H9 (cell line): ENCODE measurements at regions not wholly inside any gene's neighbourhood (a gene's known extent, or its start where the extent isn't known, plus 50 kb on each side); places are given as distances from the start of the nearest gene placed in this dataset.

ENCODE experiments used
- DNase-seq: peaks from one replicate; pipeline ENCODE4 v3.0.0-alpha.2; 2017
- H2AFZ ChIP-seq: one replicate; pipeline ENCODE4 v1.6.1; 2013; ENCODE audit warnings: mild to moderate bottlenecking, low read length, control low read depth, moderate library complexity
- H2AK5ac ChIP-seq: 2 replicates; pipeline ENCODE4 v1.6.1; 2013; ENCODE audit warnings: low read length, control low read depth, mixed read lengths; ENCODE audit not compliant: insufficient read length
- H2BK120ac ChIP-seq: one replicate; pipeline ENCODE4 v1.6.1; 2013; ENCODE audit warnings: low read depth, mild to moderate bottlenecking, low read length, control low read depth, inconsistent platforms; ENCODE audit not compliant: poor library complexity, severe bottlenecking
- H2BK12ac ChIP-seq: 2 replicates; pipeline ENCODE4 v1.6.1; 2013; ENCODE audit warnings: low read length, control low read depth, mixed read lengths, low read depth; ENCODE audit not compliant: insufficient read length
- H2BK15ac ChIP-seq: 2 replicates; pipeline ENCODE4 v1.6.1; 2013; ENCODE audit warnings: low read depth, low read length, control low read depth
- H2BK20ac ChIP-seq: one replicate; pipeline ENCODE4 v1.6.1; 2013; ENCODE audit warnings: low read depth, mild to moderate bottlenecking, low read length, control low read depth, inconsistent platforms; ENCODE audit not compliant: poor library complexity, severe bottlenecking
- H2BK5ac ChIP-seq: 2 replicates; pipeline ENCODE4 v1.6.1; 2013; ENCODE audit warnings: low read length, control low read depth, mixed read lengths; ENCODE audit not compliant: insufficient read length
- H3K14ac ChIP-seq: 2 replicates; pipeline ENCODE4 v1.6.1; 2013; ENCODE audit warnings: low read length, control low read depth; ENCODE audit not compliant: insufficient read depth
- H3K18ac ChIP-seq: 2 replicates; pipeline ENCODE4 v1.6.1; 2013; ENCODE audit warnings: low read depth, mild to moderate bottlenecking, mixed read lengths, low read length, control low read depth; ENCODE audit not compliant: insufficient read length
- H3K23ac ChIP-seq: 2 replicates; pipeline ENCODE4 v1.6.1; 2013; ENCODE audit warnings: low read length, control low read depth, mixed read lengths, low read depth; ENCODE audit not compliant: insufficient read length
- H3K23me2 ChIP-seq: 2 replicates; pipeline ENCODE4 v1.6.1; 2013; ENCODE audit warnings: low read depth, mild to moderate bottlenecking, mixed read lengths, low read length, control low read depth; ENCODE audit not compliant: insufficient read length, poor library complexity, severe bottlenecking
- H3K27ac ChIP-seq: 2 replicates; pipeline ENCODE4 v1.5.1; 2013; ENCODE audit warnings: low read length, control low read depth, mixed read lengths, low read depth; ENCODE audit not compliant: insufficient read length
- H3K27me3 ChIP-seq: 2 replicates; pipeline ENCODE4 v1.6.1; 2013; ENCODE audit warnings: low read length, control low read depth, inconsistent platforms; ENCODE audit not compliant: insufficient read depth
- H3K4ac ChIP-seq: 2 replicates; pipeline ENCODE4 v1.6.1; 2013; ENCODE audit warnings: low read depth, mild to moderate bottlenecking, control low read depth, inconsistent platforms, low read length, moderate library complexity
- H3K4me1 ChIP-seq: 2 replicates; pipeline ENCODE4 v1.6.1; 2013; ENCODE audit warnings: low read length, control low read depth, inconsistent platforms; ENCODE audit not compliant: insufficient read depth
- H3K4me2 ChIP-seq: 2 replicates; pipeline ENCODE4 v1.6.1; 2013; ENCODE audit warnings: low read length, control low read depth, mixed read lengths; ENCODE audit not compliant: insufficient read length, insufficient read depth
- H3K56ac ChIP-seq: 2 replicates; pipeline ENCODE4 v1.6.1; 2013; ENCODE audit warnings: low read depth, mild to moderate bottlenecking, mixed read lengths, low read length, control low read depth; ENCODE audit not compliant: insufficient read length
- H3K79me1 ChIP-seq: 2 replicates; pipeline ENCODE4 v1.6.1; 2013; ENCODE audit warnings: low read depth, mild to moderate bottlenecking, moderate library complexity, low read length, control low read depth, inconsistent platforms; ENCODE audit not compliant: insufficient read depth, poor library complexity, severe bottlenecking
- H3K79me2 ChIP-seq: 2 replicates; pipeline ENCODE4 v1.6.1; 2013; ENCODE audit warnings: low read length, control low read depth, inconsistent platforms; ENCODE audit not compliant: insufficient read depth
- H3K9ac ChIP-seq: 2 replicates; pipeline ENCODE4 v1.6.1; 2013; ENCODE audit warnings: low read length, control low read depth, mixed read lengths; ENCODE audit not compliant: insufficient read length; ENCODE audit errors: extremely low read depth
- H3K9me3 ChIP-seq: one replicate; pipeline ENCODE4 v1.6.1; 2013; ENCODE audit warnings: low read depth, low read length, inconsistent platforms; ENCODE audit not compliant: control insufficient read depth
- H3T11ph ChIP-seq: one replicate; pipeline ENCODE4 v1.6.1; 2013; ENCODE audit warnings: mild to moderate bottlenecking, low read length, control low read depth, inconsistent platforms
- H4K20me1 ChIP-seq: one replicate; pipeline ENCODE4 v1.6.1; 2013; ENCODE audit not compliant: control insufficient read depth, insufficient read length, insufficient read depth
- H4K5ac ChIP-seq: 2 replicates; pipeline ENCODE4 v1.6.1; 2013; ENCODE audit warnings: low read depth, mild to moderate bottlenecking, mixed read lengths, low read length, control low read depth; ENCODE audit not compliant: insufficient read length
- H4K8ac ChIP-seq: replicated peaks from 2 replicates; pipeline ENCODE4 v1.6.1; 2013; ENCODE audit warnings: low read length, control low read depth, mixed read lengths, low read depth; ENCODE audit not compliant: insufficient read length
- H4K91ac ChIP-seq: 2 replicates; pipeline ENCODE4 v1.6.1; 2013; ENCODE audit warnings: low read depth, mild to moderate bottlenecking, moderate library complexity, mixed read lengths, low read length, control low read depth; ENCODE audit not compliant: insufficient read length
- H3K27ac Mint-ChIP-seq, 3 experiments: 2 replicates in 2 of 3; 3 replicates in 1 of 3; pipeline ENCODE4 v1.8.0; 2020 to 2021; ENCODE audit warnings: mixed read lengths in 3 of 3, mild to moderate bottlenecking in 1 of 3, moderate library complexity in 1 of 3
- H3K27me3 Mint-ChIP-seq: 2 replicates; pipeline ENCODE4 v1.8.0; 2021; ENCODE audit warnings: low read depth, mild to moderate bottlenecking, moderate library complexity, mixed read lengths
- H3K36me3 Mint-ChIP-seq, 3 experiments: 2 replicates in 2 of 3; 3 replicates in 1 of 3; pipeline ENCODE4 v1.8.0; 2020 to 2021; ENCODE audit warnings: low read depth in 3 of 3, mixed read lengths in 3 of 3; ENCODE audit not compliant: insufficient read depth in 1 of 3
- H3K4me1 Mint-ChIP-seq, 2 experiments: 2 replicates each; pipeline ENCODE4 v1.8.0; 2020; ENCODE audit warnings: mixed read lengths in 2 of 2
- H3K4me3 Mint-ChIP-seq, 2 experiments: 2 replicates in 1 of 2; 3 replicates in 1 of 2; pipeline ENCODE4 v1.8.0; 2020 to 2021; ENCODE audit warnings: mild to moderate bottlenecking in 2 of 2, mixed read lengths in 2 of 2, moderate library complexity in 1 of 2
- H3K9me3 Mint-ChIP-seq, 2 experiments: 2 replicates in 1 of 2; 3 replicates in 1 of 2; pipeline ENCODE4 v1.8.0; 2020; ENCODE audit warnings: mild to moderate bottlenecking in 2 of 2, mixed read lengths in 2 of 2, moderate library complexity in 1 of 2
- CTCF ChIP-seq: fragments of 200-600 bp; sonication (generic); conservative IDR thresholded peaks from 3 replicates; pipeline ENCODE4 v1.8.0; 2021; ENCODE audit warnings: antibody characterized with exemption, mild to moderate bottlenecking
- WGBS: extraction: QIAGEN DNeasy Blood & Tissue Kit; methylation state at CpG from one replicate; pipeline ENCODE4 v1.1.7; 2013; ENCODE audit warnings: missing lambda C conversion rate, low lambda C conversion rate, mixed read lengths; ENCODE audit not compliant: insufficient read length; ENCODE audit errors: extremely low coverage; 5-methylcytosine and 5-hydroxymethylcytosine counted together

- Histone ChIP-seq H3K27ac (peak overlapping the region; percentile 67), H2BK20ac (no peak overlapping the region), H3K23me2 (peaks cover 4% of the 10 kb centered on the region), H3K79me2 (no peaks in the 10 kb centered on the region), H3K4me2 (peak overlapping the region; percentile 84), H3K9ac (peak overlapping the region; percentile 21), H4K5ac (no peak overlapping the region), H3K27me3 (peaks cover 2% of the 10 kb centered on the region; the same call in 1 of the 2 replicates), H4K8ac (no peak overlapping the region), H2BK120ac (no peak overlapping the region), H2AFZ (no peak overlapping the region), H2AK5ac (no peak overlapping the region), H3K4me1 (peaks cover 14% of the 10 kb centered on the region; the same call in 1 of the 2 replicates), H4K20me1 (no peaks in the 10 kb centered on the region), H3K23ac (no peak overlapping the region), H2BK15ac (no peak overlapping the region), H2BK12ac (no peak overlapping the region), H3K56ac (no peak overlapping the region), H3K14ac (no peak overlapping the region), H2BK5ac (no peak overlapping the region), H3K4ac (no peak overlapping the region), H3T11ph (no peak overlapping the region), H3K9me3 (no peaks in the 10 kb centered on the region), H4K91ac (no peak overlapping the region), H3K79me1 (no peaks in the 10 kb centered on the region), H3K18ac (no peak overlapping the region)
- H3K9me3 Mint-ChIP-seq: peaks cover 7 to 8% of the 10 kb centered on the region in 2 experiments
- WGBS: no CpG with 5 or more reads among the region's 9 CpGs
- no peak for DNase-seq
- H3K4me1 Mint-ChIP-seq: peaks cover 77 to 80% of the 10 kb centered on the region in 2 experiments
- peak overlapping the region; percentile 38 to 81 for H3K4me3 Mint-ChIP-seq
- H3K36me3 Mint-ChIP-seq: peaks cover 5 to 8% (median 7%) of the 10 kb centered on the region in 3 experiments; a peak in 6 of 7 replicates
- H3K27ac Mint-ChIP-seq: peak overlapping the region; percentile 89 to 99 (median 98)
- H3K27me3 Mint-ChIP-seq: peaks cover 9% of the 10 kb centered on the region
- no peak for TF ChIP-seq CTCF
Observed at GRCh38 chr5:17401470-17402288, 96.4 kb upstream of the TAF11L2 start.
